GM12878 (cell line): ENCODE measurements at regions not wholly inside any gene's neighbourhood (a gene's known extent, or its start where the extent isn't known, plus 50 kb on each side); places are given as distances from the start of the nearest gene placed in this dataset.

ENCODE experiments used
- ATAC-seq: fragments of 200-7000 bp; cut with Tn5 transposase; 3 replicates; pipeline ENCODE4 v1.9.1; 2020; ENCODE audit warnings: mild to moderate bottlenecking, moderate library complexity
- BruUV-seq: library from RNA; stranded (reverse); fragments of 400-500 nt; replicated peaks from 2 replicates; lab custom pipeline; 2021; lab: Mats Ljungman, UMichigan
- CTCF ChIA-PET: fragments of 300-600 bp; sonication (Branson Sonifier 250); formaldehyde crosslinking; extraction: SDS; loops from one replicate; lab custom pipeline; 2021; ENCODE audit warnings: inconsistent platforms; lab: Yijun Ruan, JAX
- POLR2A ChIA-PET: fragments of 350-600 bp; formaldehyde crosslinking; extraction: SDS; loops from one replicate; lab custom pipeline; 2021; ENCODE audit warnings: inconsistent platforms; lab: Charles Lee
- RAD21 ChIA-PET: fragments of 300-600 bp; sonication (Branson Sonifier 250); formaldehyde crosslinking; loops from one replicate; lab custom pipeline; 2023; ENCODE audit warnings: antibody characterized with exemption; ENCODE audit not compliant: unreplicated experiment; lab: Charles Lee
- SMC1A ChIA-PET: fragments of 300-600 bp; sonication (Branson Sonifier 250); formaldehyde crosslinking; loops from one replicate; lab custom pipeline; 2023; ENCODE audit not compliant: unreplicated experiment, uncharacterized antibody; lab: Charles Lee
- DNase-seq: peaks from one replicate; pipeline ENCODE4 v3.0.0-alpha.2; 2011; ENCODE audit warnings: low read depth, low spot score
- FAIRE-seq: peaks from 3 replicates; lab custom pipeline; 2011; peaks lifted over from hg19 to GRCh38; lab: Jason Lieb, UNC
- H2AFZ ChIP-seq: 2 replicates; pipeline ENCODE4 v1.6.0; 2011; ENCODE audit warnings: low read depth, low read length, control low read depth; ENCODE audit not compliant: control insufficient read depth
- H3K27ac ChIP-seq: 2 replicates; pipeline ENCODE4 v1.5.1; 2011; ENCODE audit warnings: control low read depth; ENCODE audit not compliant: control insufficient read depth, insufficient read depth
- H3K27me3 ChIP-seq, 2 experiments: replicated peaks in 1 of 2; 2 replicates each; pipeline versions ENCODE4 v1.6.0 to v1.6.1; 2011; ENCODE audit warnings: low read length in 1 of 2; ENCODE audit not compliant: control insufficient read depth in 2 of 2, insufficient read depth in 2 of 2
- H3K36me3 ChIP-seq, 2 experiments: 2 replicates each; pipeline ENCODE4 v1.5.1; 2011; ENCODE audit warnings: low read length in 1 of 2; ENCODE audit not compliant: control insufficient read depth in 2 of 2, insufficient read depth in 2 of 2
- H3K4me1 ChIP-seq: 2 replicates; pipeline ENCODE4 v1.6.1; 2011; ENCODE audit warnings: mild to moderate bottlenecking, low read length, moderate library complexity, mixed read lengths; ENCODE audit not compliant: control insufficient read depth, insufficient read depth
- H3K4me2 ChIP-seq: 2 replicates; pipeline ENCODE4 v1.6.0; 2011; ENCODE audit warnings: control low read depth; ENCODE audit not compliant: control insufficient read depth, insufficient read depth
- H3K4me3 ChIP-seq: fragments of 200-600 bp; sonication (generic); 2 replicates; pipeline ENCODE4 v1.5.1; 2016
- H3K79me2 ChIP-seq: 2 replicates; pipeline ENCODE4 v1.6.0; 2011; ENCODE audit warnings: low read length; ENCODE audit not compliant: control insufficient read depth, insufficient read depth
- H3K9ac ChIP-seq: 2 replicates; pipeline ENCODE4 v1.8.0; 2011; ENCODE audit warnings: low read length, control low read depth, mixed read lengths; ENCODE audit not compliant: control insufficient read depth, insufficient read depth
- H3K9me3 ChIP-seq: replicated peaks from 3 replicates; pipeline ENCODE4 v1.5.1; 2011; ENCODE audit warnings: mild to moderate bottlenecking, low read length; ENCODE audit not compliant: control insufficient read depth, insufficient read depth
- H4K20me1 ChIP-seq: 2 replicates; pipeline ENCODE4 v1.6.0; 2011; ENCODE audit not compliant: control insufficient read depth, insufficient read depth
- CBX3 ChIP-seq: fragments of 200-600 bp; sonication (generic); IDR thresholded peaks from 2 replicates; pipeline ENCODE4 v1.6.1; 2016; ENCODE audit warnings: low read depth, borderline replicate concordance
- FOS ChIP-seq: IDR thresholded peaks from 3 replicates; pipeline ENCODE4 v1.6.1; 2011; ENCODE audit warnings: borderline replicate concordance; ENCODE audit not compliant: insufficient read length; ENCODE audit errors: extremely low read depth
- HDGF ChIP-seq: fragments of 450-650 bp; IDR thresholded peaks from 2 replicates; pipeline ENCODE4 v1.6.1; 2016; ENCODE audit warnings: antibody characterized with exemption
- JUNB ChIP-seq: IDR thresholded peaks from 2 replicates; pipeline ENCODE4 v1.6.1; 2016; ENCODE audit warnings: antibody characterized with exemption, mild to moderate bottlenecking
- KDM1A ChIP-seq: fragments of 200-600 bp; sonication (generic); IDR thresholded peaks from 2 replicates; pipeline ENCODE4 v1.6.1; 2016; ENCODE audit warnings: borderline replicate concordance
- LARP7 ChIP-seq: fragments of 450-650 bp; IDR thresholded peaks from 2 replicates; pipeline ENCODE4 v1.6.1; 2017; ENCODE audit warnings: mild to moderate bottlenecking
- MEF2A ChIP-seq: IDR thresholded peaks from 2 replicates; pipeline ENCODE4 v1.6.1; 2011; ENCODE audit warnings: low read depth, mild to moderate bottlenecking, low read length, moderate library complexity; ENCODE audit not compliant: insufficient read depth
- MEF2B ChIP-seq: fragments of 450-650 bp; IDR thresholded peaks from 2 replicates; pipeline ENCODE4 v1.6.1; 2018; ENCODE audit warnings: mild to moderate bottlenecking, moderate library complexity; ENCODE audit not compliant: partially characterized antibody, poor library complexity, severe bottlenecking
- PAX5 ChIP-seq: IDR thresholded peaks from 2 replicates; pipeline ENCODE4 v1.6.1; 2011; ENCODE audit warnings: low read depth, low read length, borderline replicate concordance
- POLR2A ChIP-seq: IDR thresholded peaks from 2 replicates; pipeline ENCODE4 v1.6.1; 2011; ENCODE audit warnings: low read depth, mild to moderate bottlenecking, low read length
- RB1 ChIP-seq: fragments of 450-650 bp; formaldehyde crosslinking; IDR thresholded peaks from 2 replicates; pipeline ENCODE4 v1.6.1; 2017; ENCODE audit warnings: mild to moderate bottlenecking, borderline replicate concordance
- RBBP5 ChIP-seq: fragments of 200-600 bp; sonication (generic); conservative IDR thresholded peaks from 2 replicates; pipeline ENCODE4 v1.6.1; 2016
- RFX5 ChIP-seq: IDR thresholded peaks from 2 replicates; pipeline ENCODE4 v1.6.1; 2011; ENCODE audit warnings: low read depth, low read length, improper control_type of control experiment
- ZNF207 ChIP-seq: fragments of 450-650 bp; IDR thresholded peaks from 2 replicates; pipeline ENCODE4 v1.6.1; 2014; ENCODE audit warnings: antibody characterized with exemption, mild to moderate bottlenecking, borderline replicate concordance
- ZNF24 ChIP-seq: fragments of 450-650 bp; IDR thresholded peaks from 2 replicates; pipeline ENCODE4 v1.6.1; 2017; ENCODE audit warnings: antibody characterized with exemption, mild to moderate bottlenecking
- WGBS: methylation state at CpG from one replicate; pipeline ENCODE4 v1.1.6; 2016; ENCODE audit warnings: low lambda C conversion rate; ENCODE audit not compliant: insufficient replicate concordance, insufficient coverage; ENCODE audit errors: missing lambda C conversion rate; 5-methylcytosine and 5-hydroxymethylcytosine counted together
- in situ Hi-C: fragments of 300-500 bp; cut with MboI; formaldehyde crosslinking; loops from 9 replicates; pipeline ENCODE4 v1.14.3; 2018; ENCODE audit warnings: mixed read lengths
- intact Hi-C: fragments of 100-400 bp; cut with micrococcal nuclease; formaldehyde crosslinking; loops from one replicate; pipeline ENCODE4 v1.14.2; 2022; ENCODE audit not compliant: unreplicated experiment
- TF ChIP-seq, protein P1 (sequence below): fragments of 450-650 bp; conservative IDR thresholded peaks from 2 replicates; pipeline ENCODE4 v1.6.1; 2017; ENCODE audit warnings: mild to moderate bottlenecking, moderate library complexity
- TF ChIP-seq, protein P2 (sequence below): IDR thresholded peaks from 2 replicates; pipeline ENCODE4 v1.6.1; 2012; ENCODE audit warnings: low read depth, low read length, improper control_type of control experiment
- TF ChIP-seq, protein P3 (sequence below): fragments of 450-650 bp; IDR thresholded peaks from 2 replicates; pipeline ENCODE4 v1.6.1; 2016; ENCODE audit warnings: mild to moderate bottlenecking, moderate library complexity, borderline replicate concordance

DNA sequence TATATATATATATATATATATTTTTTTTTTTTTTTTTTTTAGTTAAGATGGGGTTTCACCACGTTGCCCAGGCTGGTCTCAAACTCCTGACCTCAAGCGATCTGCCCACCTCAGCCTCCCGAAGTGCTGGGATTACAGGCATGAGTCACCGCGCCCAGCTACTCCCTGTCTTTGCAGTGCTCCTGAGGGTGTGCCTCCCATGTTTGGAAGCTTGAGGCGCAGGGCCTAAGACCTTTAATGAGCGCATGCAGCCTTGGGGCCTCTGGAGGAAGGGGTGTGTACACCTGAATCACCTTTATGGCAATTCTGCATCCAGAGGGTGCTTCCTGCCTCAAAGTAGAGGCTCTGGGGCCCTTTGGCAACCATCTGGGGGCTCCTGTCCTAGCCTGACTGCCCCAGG, 219.4 kb upstream of the CIBAR2 start (continued):
- TF ChIP-seq FOS, result no peak
- TF ChIP-seq, protein P1, sequence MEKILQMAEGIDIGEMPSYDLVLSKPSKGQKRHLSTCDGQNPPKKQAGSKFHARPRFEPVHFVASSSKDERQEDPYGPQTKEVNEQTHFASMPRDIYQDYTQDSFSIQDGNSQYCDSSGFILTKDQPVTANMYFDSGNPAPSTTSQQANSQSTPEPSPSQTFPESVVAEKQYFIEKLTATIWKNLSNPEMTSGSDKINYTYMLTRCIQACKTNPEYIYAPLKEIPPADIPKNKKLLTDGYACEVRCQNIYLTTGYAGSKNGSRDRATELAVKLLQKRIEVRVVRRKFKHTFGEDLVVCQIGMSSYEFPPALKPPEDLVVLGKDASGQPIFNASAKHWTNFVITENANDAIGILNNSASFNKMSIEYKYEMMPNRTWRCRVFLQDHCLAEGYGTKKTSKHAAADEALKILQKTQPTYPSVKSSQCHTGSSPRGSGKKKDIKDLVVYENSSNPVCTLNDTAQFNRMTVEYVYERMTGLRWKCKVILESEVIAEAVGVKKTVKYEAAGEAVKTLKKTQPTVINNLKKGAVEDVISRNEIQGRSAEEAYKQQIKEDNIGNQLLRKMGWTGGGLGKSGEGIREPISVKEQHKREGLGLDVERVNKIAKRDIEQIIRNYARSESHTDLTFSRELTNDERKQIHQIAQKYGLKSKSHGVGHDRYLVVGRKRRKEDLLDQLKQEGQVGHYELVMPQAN, result no peak
- no peak for TF ChIP-seq MEF2A
- no peak for TF ChIP-seq ZNF24
- TF ChIP-seq RFX5, result no peak
- TF ChIP-seq LARP7, result no peak

DNA sequence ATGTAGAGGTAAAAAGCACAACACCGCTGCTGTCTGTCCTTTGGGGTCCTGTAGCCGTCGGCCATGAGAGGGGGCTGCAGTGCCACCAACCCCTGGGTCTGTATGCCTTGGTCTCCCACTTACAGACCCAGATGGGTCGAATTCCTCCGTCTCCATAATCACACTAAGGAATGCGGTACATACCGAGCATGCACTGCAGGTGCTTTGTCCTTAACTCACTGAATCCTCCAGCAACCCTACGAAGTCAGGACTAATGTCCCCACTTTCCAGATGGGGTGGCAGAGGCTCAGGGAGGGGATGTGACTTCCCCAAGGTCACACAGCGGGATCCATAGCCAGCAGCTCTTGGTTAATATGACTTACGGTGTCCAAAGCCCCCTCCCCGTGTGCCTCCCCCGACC, 219.9 kb upstream of the CIBAR2 start:
- in situ Hi-C loops, result no loop called here
- RAD21 ChIA-PET, result no interaction called here
- H3K27ac ChIP-seq, result no peak overlapping the region
- H3K27me3 ChIP-seq, result peaks cover 0 to 11% of the 10 kb centered on the region in 2 experiments; a peak in 3 of 4 replicates
- WGBS, result 32% methylated on average over 11 of the region's 12 CpGs
- H4K20me1 ChIP-seq, result no peaks in the 10 kb centered on the region
- H2AFZ ChIP-seq, result no peak overlapping the region
- intact Hi-C loops, result loop anchor here (10.0 kb wide), 1 partner anchor 217 kb away; the partner anchor contains the start of gene CIBAR2
- no peak overlapping the region for H3K4me3 ChIP-seq
- CTCF ChIA-PET, result interaction anchor here (1.4 kb wide), 1 partner anchor 217 kb away, joined by 3 read pairs; no protein-coding TSS in a partner anchor
- FAIRE-seq (no peak), ATAC-seq (no peak), DNase-seq (no peak)
- no peaks in the 10 kb centered on the region for H3K4me1 ChIP-seq
- H3K36me3 ChIP-seq, result no peaks in the 10 kb centered on the region
- POLR2A ChIA-PET, result no interaction called here
- SMC1A ChIA-PET, result no interaction called here
- H3K4me2 ChIP-seq, result no peak overlapping the region
- H3K9me3 ChIP-seq, result no peaks in the 10 kb centered on the region
- no TSS peak for BruUV-seq
- no peaks in the 10 kb centered on the region for H3K79me2 ChIP-seq
- H3K9ac ChIP-seq, result no peak overlapping the region
- TF ChIP-seq, protein P2, sequence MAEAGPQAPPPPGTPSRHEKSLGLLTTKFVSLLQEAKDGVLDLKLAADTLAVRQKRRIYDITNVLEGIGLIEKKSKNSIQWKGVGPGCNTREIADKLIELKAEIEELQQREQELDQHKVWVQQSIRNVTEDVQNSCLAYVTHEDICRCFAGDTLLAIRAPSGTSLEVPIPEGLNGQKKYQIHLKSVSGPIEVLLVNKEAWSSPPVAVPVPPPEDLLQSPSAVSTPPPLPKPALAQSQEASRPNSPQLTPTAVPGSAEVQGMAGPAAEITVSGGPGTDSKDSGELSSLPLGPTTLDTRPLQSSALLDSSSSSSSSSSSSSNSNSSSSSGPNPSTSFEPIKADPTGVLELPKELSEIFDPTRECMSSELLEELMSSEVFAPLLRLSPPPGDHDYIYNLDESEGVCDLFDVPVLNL, result no peak
- TF ChIP-seq HDGF (no peak), POLR2A (no peak), MEF2B (no peak), JUNB (no peak), CBX3 (no peak), RBBP5 (no peak), PAX5 (no peak), KDM1A (no peak), RB1 (no peak), ZNF207 (no peak)
- TF ChIP-seq, protein P3, sequence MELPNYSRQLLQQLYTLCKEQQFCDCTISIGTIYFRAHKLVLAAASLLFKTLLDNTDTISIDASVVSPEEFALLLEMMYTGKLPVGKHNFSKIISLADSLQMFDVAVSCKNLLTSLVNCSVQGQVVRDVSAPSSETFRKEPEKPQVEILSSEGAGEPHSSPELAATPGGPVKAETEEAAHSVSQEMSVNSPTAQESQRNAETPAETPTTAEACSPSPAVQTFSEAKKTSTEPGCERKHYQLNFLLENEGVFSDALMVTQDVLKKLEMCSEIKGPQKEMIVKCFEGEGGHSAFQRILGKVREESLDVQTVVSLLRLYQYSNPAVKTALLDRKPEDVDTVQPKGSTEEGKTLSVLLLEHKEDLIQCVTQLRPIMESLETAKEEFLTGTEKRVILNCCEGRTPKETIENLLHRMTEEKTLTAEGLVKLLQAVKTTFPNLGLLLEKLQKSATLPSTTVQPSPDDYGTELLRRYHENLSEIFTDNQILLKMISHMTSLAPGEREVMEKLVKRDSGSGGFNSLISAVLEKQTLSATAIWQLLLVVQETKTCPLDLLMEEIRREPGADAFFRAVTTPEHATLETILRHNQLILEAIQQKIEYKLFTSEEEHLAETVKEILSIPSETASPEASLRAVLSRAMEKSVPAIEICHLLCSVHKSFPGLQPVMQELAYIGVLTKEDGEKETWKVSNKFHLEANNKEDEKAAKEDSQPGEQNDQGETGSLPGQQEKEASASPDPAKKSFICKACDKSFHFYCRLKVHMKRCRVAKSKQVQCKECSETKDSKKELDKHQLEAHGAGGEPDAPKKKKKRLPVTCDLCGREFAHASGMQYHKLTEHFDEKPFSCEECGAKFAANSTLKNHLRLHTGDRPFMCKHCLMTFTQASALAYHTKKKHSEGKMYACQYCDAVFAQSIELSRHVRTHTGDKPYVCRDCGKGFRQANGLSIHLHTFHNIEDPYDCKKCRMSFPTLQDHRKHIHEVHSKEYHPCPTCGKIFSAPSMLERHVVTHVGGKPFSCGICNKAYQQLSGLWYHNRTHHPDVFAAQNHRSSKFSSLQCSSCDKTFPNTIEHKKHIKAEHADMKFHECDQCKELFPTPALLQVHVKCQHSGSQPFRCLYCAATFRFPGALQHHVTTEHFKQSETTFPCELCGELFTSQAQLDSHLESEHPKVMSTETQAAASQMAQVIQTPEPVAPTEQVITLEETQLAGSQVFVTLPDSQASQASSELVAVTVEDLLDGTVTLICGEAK, result no peak
